Activated T-helper 17 cell treated with anti-CD3 and anti-CD28 coated beads, Interleukin-2, amount 50 U/mL, for 72 hours (primary cell): ENCODE measurements at regions not wholly inside any gene's neighbourhood (a gene's known extent, or its start where the extent isn't known, plus 50 kb on each side); places are given as distances from the start of the nearest gene placed in this dataset.

Experiments used
- ATAC-seq: fragments of 150-1000 bp; cut with Tn5 transposase; replicated peaks from 2 replicates; pipeline ENCODE4 v1.10.0; 2021; ENCODE audit warnings: mild to moderate bottlenecking, moderate library complexity
- H3K27ac Mint-ChIP-seq: one replicate; pipeline ENCODE4 v1.8.0; 2022; ENCODE audit warnings: mixed read lengths
- H3K27me3 Mint-ChIP-seq: one replicate; pipeline ENCODE4 v1.8.0; 2022; ENCODE audit warnings: mixed read lengths
- H3K36me3 Mint-ChIP-seq: one replicate; pipeline ENCODE4 v1.8.0; 2022; ENCODE audit warnings: low read depth, mild to moderate bottlenecking, mixed read lengths
- H3K4me1 Mint-ChIP-seq: one replicate; pipeline ENCODE4 v1.8.0; 2022; ENCODE audit warnings: mixed read lengths
- H3K4me3 Mint-ChIP-seq: one replicate; pipeline ENCODE4 v1.8.0; 2022; ENCODE audit warnings: mild to moderate bottlenecking, mixed read lengths
- H3K9me3 Mint-ChIP-seq: one replicate; pipeline ENCODE4 v1.8.0; 2022; ENCODE audit warnings: mixed read lengths

DNA sequence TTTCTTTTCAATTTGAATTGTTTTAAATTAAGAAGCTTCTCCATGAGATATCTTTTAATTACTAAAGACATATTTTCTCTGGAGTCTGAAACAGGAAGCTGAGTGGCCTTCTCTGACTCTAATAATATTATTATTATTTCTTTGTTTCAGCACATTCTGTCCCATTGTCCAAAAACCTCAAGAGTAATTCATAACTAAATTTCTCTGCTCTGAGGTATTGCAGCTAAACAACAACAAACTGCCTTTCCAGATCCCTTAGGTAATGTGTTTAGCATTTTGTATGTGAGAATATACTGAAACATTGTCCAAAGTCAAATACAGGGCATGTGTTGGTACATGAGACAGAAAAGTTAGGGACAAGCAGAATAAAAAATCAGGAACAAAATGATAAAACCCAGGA lies 199.0 kb upstream of the FAR2 start:
- Mint-ChIP-seq H3K27ac (no peak overlapping the region), H3K4me1 (no peaks in the 10 kb centered on the region), H3K36me3 (no peaks in the 10 kb centered on the region), H3K9me3 (no peaks in the 10 kb centered on the region), H3K27me3 (peaks cover 8% of the 10 kb centered on the region), H3K4me3 (no peak overlapping the region)
- no peak for ATAC-seq

DNA sequence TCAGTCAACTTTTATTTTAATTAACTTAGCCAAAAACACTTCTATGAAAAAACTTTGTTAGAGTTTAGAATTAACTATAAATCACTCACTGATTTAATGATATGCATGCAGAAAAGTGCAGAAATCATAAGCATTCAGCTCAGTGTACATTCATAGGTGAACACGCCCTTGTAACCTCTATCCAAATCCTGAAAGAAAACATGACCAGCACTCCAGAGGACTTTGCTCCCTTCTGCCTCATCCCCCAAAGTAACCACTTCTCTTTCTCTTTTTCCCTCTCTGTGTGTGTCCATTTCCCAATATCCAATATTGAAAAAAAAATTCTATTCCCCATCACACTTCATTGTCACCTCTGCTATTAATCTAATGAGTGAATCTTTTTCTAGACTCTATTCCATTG lies 197.1 kb upstream of the FAR2 start:
- H3K27me3 Mint-ChIP-seq: peaks cover 8% of the 10 kb centered on the region
- ATAC-seq: no peak
- H3K36me3 Mint-ChIP-seq: no peaks in the 10 kb centered on the region
- H3K4me3 Mint-ChIP-seq: no peak overlapping the region
- H3K27ac Mint-ChIP-seq: no peak overlapping the region
- no peaks in the 10 kb centered on the region for H3K4me1 Mint-ChIP-seq
- no peaks in the 10 kb centered on the region for H3K9me3 Mint-ChIP-seq

DNA sequence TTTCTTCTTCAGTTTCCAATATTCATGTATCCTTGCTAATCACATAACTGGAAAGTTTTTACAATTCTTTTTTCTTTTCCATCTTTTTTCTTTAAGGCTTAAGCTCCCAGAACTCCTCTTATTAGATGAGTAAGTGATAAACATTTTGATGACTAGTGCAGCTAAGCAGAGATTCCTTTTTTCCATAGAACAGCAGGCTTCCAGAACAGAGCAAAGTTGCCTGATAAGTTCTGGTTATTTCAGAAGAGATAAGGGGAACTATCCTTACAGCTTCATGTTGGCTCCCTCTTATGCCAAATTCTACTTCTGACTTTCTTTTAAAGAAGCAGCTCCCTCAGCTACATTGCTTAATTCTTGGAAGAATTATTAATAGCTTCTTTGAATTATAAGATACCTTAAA lies 194.7 kb upstream of the FAR2 start:
- no peaks in the 10 kb centered on the region for H3K36me3 Mint-ChIP-seq
- no peak overlapping the region for H3K27ac Mint-ChIP-seq
- H3K4me1 Mint-ChIP-seq: no peaks in the 10 kb centered on the region
- ATAC-seq: no peak
- no peak overlapping the region for H3K4me3 Mint-ChIP-seq
- no peaks in the 10 kb centered on the region for H3K9me3 Mint-ChIP-seq
- H3K27me3 Mint-ChIP-seq: peaks cover 8% of the 10 kb centered on the region

DNA sequence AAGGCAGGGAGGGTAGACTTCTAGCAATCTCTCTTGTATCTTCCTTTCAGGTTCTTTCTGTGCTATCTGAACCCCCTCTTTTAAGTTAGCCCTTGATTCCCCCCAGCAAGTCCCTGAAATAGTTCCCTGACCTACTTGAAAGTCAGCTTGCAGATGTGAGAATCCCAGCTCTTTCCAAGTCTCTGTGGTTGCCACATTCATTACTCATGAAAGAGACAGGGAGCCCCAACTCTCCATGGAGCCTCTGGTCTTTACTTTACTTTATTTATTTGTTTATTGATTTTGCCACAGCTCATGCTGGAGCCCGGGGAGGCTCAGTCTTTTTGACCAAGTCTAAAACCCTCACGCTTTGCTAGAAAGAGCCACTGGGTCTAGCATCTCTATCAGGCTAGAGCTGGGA lies 193.6 kb upstream of the FAR2 start:
- H3K4me3 Mint-ChIP-seq: no peak overlapping the region

DNA sequence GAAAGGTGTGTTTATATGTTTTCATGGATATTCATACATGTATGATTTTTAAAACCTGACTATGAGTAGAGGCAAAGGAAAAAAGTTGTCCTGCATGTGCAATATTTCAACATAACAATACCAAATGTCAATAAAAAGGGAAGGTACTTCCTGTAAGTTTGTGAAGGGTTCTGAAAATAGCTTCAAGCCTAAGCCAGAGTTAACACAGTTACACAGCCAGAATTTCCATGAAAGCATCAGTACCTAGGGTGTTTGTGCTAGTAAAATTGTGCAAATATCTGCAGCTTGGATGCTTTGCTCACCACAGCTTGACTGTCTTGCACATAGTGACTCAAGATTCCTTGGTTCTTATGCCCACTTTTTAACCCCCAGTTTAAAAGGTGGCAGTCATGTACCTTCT lies 193.1 kb upstream of the FAR2 start:
- Mint-ChIP-seq H3K9me3 (no peaks in the 10 kb centered on the region), H3K4me1 (no peaks in the 10 kb centered on the region), H3K36me3 (no peaks in the 10 kb centered on the region), H3K27me3 (peaks cover 8% of the 10 kb centered on the region), H3K4me3 (no peak overlapping the region), H3K27ac (no peak overlapping the region)
- ATAC-seq: no peak

More for the DNA sequence above, 193.6 kb upstream of the FAR2 start:
- no peaks in the 10 kb centered on the region for H3K9me3 Mint-ChIP-seq
- no peaks in the 10 kb centered on the region for H3K4me1 Mint-ChIP-seq
- no peak overlapping the region for H3K27ac Mint-ChIP-seq
- peaks cover 8% of the 10 kb centered on the region for H3K27me3 Mint-ChIP-seq
- no peaks in the 10 kb centered on the region for H3K36me3 Mint-ChIP-seq
- no peak for ATAC-seq

DNA sequence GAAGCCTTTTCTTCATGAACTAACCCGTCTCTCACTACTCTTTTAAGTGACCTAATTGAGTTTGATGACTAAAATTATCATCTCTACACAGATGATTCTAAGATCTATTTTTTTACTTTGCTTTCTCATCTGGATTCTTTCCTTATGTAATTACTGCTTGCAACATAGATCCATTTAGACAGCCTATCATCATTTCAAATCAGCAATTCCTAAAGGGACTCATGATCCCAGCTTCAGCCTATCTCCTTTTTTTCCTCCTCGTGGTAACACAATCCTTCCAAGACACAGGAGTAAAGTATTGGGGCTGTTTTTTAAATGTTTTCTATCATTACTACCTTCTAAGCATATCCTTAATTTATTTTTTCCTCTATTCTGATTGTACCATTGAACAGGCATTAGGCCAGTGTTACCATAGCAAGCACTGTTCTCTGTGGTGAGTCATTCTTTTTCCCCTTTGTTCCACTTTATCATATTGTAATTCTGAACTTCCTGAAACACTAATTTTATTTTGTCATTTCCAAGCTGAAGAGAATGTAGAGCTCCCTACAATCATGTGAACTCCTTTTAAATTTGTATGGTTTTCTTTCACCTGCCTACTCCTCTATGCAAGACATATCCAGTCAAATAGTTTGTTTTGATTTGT lies 190.4 kb upstream of the FAR2 start:
- H3K36me3 Mint-ChIP-seq: no peaks in the 10 kb centered on the region
- peaks cover 18% of the 10 kb centered on the region for H3K27me3 Mint-ChIP-seq

DNA sequence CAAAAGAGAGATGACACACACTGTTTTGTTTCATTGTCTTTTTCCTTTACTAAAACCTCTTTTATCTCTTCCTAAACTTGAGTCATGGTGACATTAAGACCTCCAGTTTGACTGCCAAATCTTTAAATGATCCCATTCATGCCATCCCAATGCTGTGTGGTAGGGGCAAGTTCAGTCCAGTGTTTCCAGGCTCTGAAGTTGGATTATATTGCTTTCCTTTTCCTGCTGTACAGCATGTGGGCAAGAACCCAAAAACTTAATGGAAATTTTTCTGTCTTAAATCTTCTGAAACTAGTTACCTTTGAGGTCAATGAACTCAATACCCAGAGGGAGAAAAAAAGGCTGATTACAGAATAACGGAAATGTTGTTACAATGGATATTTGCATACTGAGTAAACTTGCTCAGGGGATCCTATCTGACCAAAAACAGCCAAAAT lies 187.1 kb upstream of the FAR2 start:
- Mint-ChIP-seq H3K27me3 (peaks cover 20% of the 10 kb centered on the region), H3K9me3 (no peaks in the 10 kb centered on the region), H3K4me1 (no peaks in the 10 kb centered on the region), H3K4me3 (no peak overlapping the region), H3K27ac (no peak overlapping the region), H3K36me3 (no peaks in the 10 kb centered on the region)
- ATAC-seq: no peak

More for the DNA sequence above, 190.4 kb upstream of the FAR2 start:
- no peak overlapping the region for H3K27ac Mint-ChIP-seq
- no peaks in the 10 kb centered on the region for H3K9me3 Mint-ChIP-seq
- no peak overlapping the region for H3K4me3 Mint-ChIP-seq
- no peaks in the 10 kb centered on the region for H3K4me1 Mint-ChIP-seq
- no peak for ATAC-seq

DNA sequence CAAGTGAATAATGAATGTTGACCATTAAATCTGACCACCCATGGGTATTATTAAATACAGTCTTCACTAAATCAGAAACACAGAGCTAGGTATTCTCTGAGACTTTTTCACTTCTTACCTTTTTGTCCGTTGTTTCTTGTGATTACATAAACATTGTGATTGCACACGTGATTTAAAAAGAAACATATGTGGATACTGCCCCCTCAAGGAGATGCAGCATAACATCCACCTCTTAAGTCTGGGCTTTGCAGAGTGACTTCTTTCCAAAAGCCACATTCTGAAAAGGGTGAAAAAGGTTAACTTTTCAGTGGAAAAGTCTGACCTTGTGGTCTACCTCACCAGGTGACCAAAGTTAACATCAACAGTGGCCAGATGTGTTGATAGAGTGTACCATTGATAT lies 185.5 kb upstream of the FAR2 start:
- ATAC-seq: no peak
- H3K36me3 Mint-ChIP-seq: no peaks in the 10 kb centered on the region
- no peak overlapping the region for H3K27ac Mint-ChIP-seq
- no peaks in the 10 kb centered on the region for H3K9me3 Mint-ChIP-seq
- H3K27me3 Mint-ChIP-seq: peaks cover 20% of the 10 kb centered on the region
- no peaks in the 10 kb centered on the region for H3K4me1 Mint-ChIP-seq
- H3K4me3 Mint-ChIP-seq: no peak overlapping the region

DNA sequence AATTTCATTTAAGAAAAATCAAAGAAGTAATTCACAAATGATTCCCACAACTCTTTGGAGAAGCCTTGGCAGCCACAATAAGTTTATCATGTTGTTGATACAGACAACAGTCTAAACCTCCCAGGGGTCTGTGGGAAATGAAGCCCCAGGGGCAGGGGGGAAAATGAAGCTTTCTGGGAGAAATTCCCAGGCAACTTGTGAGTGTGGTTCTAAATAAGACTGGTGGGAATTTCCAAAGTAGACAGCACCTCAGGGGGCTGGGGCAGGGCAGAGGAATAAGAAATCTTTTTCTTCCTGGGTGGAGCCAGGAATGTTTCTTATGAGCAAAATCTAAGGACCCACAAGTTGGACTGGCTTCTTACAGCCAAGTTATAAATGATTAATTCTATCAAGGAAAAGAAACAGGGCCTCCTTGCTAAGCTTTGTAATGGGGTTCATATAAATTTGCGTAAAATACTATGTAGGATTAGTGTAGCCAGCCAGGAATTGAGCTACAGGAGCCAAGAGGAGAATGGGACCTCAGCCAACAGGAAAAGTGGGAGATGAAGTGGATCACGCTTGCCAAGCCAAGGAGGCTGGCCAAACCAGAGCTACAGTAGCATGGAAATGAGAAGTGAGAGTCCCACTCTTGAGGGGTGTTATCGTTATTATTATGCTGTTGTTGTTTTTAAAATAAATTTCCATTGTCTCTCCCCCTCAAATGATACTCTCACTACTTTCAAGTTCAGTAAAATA lies 182.9 kb upstream of the FAR2 start:
- no peak overlapping the region for H3K27ac Mint-ChIP-seq
- no peak overlapping the region for H3K4me3 Mint-ChIP-seq
- no peaks in the 10 kb centered on the region for H3K9me3 Mint-ChIP-seq
- no peaks in the 10 kb centered on the region for H3K36me3 Mint-ChIP-seq
- no peaks in the 10 kb centered on the region for H3K4me1 Mint-ChIP-seq
- H3K27me3 Mint-ChIP-seq: peaks cover 15% of the 10 kb centered on the region
- ATAC-seq: no peak

DNA sequence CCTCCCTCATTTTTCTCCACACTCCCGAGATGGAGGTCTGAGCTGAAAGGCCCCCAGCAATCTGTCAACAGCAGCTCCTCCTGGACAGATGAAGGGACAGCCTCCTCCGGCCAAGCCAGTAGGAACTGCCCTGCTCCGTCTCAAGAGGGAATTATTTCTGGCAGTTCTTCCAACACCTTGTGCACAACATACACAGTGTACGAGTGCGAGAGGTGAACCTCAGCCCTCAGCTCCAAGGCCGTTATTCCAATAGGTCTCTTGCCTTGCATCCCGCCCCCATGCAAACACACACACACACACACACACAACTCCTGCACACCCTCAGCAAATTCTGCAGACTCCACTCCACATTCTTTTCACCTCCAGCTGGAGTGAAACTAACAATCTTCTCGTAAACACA lies 181.7 kb upstream of the FAR2 start:
- ATAC-seq: no peak
- H3K4me1 Mint-ChIP-seq: no peaks in the 10 kb centered on the region
- no peak overlapping the region for H3K4me3 Mint-ChIP-seq
- H3K27ac Mint-ChIP-seq: no peak overlapping the region
- peaks cover 8% of the 10 kb centered on the region for H3K27me3 Mint-ChIP-seq
- H3K9me3 Mint-ChIP-seq: no peaks in the 10 kb centered on the region
- no peaks in the 10 kb centered on the region for H3K36me3 Mint-ChIP-seq

DNA sequence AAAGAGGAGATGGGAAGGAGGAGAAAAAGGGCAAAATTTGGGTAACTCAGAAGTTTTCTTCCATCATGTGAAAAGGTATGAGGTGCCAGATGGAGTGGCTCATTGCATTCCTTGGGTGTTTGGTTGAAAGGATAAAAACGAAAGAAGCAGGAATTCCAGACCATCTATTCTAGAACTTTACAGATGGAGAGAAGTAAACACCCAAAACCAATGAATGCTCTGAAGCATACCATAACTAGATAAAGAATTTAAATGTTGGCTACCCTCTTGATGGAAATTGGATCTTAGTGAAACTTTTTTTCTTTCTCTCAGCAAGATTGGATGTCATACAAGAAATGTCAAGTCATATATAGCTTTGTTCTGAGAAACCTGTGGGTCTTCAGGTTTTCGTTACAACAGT lies 175.6 kb upstream of the FAR2 start:
- ATAC-seq: no peak
- H3K4me1 Mint-ChIP-seq: no peaks in the 10 kb centered on the region
- no peak overlapping the region for H3K27ac Mint-ChIP-seq
- H3K36me3 Mint-ChIP-seq: no peaks in the 10 kb centered on the region
- H3K4me3 Mint-ChIP-seq: no peak overlapping the region
- no peaks in the 10 kb centered on the region for H3K9me3 Mint-ChIP-seq
- peaks cover 8% of the 10 kb centered on the region for H3K27me3 Mint-ChIP-seq

DNA sequence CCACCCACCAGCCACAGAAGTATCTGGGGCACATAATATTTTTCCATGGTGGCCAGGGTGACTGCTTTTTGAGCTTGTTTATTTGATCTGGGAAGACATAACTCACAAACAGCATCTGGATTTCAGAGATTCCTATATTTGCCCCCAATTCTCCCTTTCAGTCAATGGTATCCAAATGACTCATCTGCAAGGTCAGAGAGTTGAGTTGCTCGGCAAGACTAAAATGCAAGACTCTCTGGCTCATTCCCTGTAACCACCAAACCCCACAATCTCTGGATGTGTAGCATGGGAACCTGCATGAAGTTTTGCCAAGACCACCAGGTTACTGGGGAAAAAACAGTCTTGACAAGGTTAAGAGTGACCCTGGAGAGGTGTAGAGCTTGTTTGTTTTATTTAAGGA lies 174.9 kb upstream of the FAR2 start:
- Mint-ChIP-seq H3K36me3 (no peaks in the 10 kb centered on the region), H3K27me3 (peaks cover 8% of the 10 kb centered on the region), H3K4me3 (no peak overlapping the region), H3K27ac (no peak overlapping the region), H3K9me3 (no peaks in the 10 kb centered on the region), H3K4me1 (no peaks in the 10 kb centered on the region)
- ATAC-seq: no peak

DNA sequence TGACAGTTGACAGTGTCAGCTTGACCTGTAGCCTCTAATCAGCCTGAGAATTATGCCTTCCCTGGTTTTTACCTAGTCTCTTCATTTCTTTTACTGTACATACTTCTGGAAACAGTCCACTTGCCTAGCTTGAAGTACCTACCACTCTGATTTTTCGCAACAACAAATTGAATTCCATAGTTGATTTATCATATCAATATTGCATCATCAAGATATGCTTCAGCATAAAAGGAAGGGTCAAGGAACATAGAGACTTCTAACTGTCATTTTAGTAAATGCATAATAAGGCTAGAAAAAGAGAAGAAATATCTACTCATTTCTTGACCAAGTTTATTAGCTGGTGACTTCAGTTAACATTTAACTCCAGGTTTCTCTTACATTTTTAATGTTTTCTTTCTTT lies 174.2 kb upstream of the FAR2 start:
- H3K36me3 Mint-ChIP-seq: no peaks in the 10 kb centered on the region
- no peaks in the 10 kb centered on the region for H3K4me1 Mint-ChIP-seq
- peaks cover 8% of the 10 kb centered on the region for H3K27me3 Mint-ChIP-seq
- no peak overlapping the region for H3K4me3 Mint-ChIP-seq
- no peak for ATAC-seq
- H3K27ac Mint-ChIP-seq: no peak overlapping the region
- no peaks in the 10 kb centered on the region for H3K9me3 Mint-ChIP-seq

DNA sequence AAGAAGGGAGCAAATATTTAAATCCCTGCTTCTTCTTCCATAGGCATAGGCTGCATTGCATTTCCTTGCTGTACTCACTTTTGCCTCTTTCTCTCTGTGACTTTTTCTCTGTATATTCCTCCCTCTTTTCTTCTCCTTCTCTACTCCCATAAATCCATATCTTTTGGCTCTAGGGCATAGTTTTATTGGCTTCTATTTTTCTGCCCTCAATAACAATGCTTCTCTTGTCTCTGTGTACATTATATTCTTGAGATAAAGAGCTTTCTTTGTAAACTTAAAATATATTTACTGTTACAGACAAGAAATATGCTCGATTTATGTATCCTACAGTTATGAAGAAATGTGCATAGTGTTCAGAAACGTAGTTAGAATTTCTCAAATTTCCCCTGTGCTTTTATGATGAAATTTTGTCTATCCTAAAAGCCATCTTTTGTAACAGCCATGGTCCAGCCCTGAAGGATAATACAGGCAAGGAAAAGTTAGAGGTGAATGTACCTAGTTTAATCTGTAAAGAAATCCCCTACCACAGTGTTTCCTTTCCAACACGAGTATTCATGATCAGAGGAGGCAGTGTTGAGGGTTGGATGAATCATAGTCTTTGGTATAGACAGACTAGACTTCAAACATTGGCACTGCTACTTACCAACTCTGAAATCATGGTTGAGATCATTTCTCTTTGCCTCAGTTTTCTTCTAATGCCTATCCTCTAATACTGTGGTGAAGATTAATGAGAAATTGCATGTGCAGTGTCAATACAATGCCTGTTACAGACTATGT lies 173.3 kb upstream of the FAR2 start:
- Mint-ChIP-seq H3K4me1 (no peaks in the 10 kb centered on the region), H3K36me3 (no peaks in the 10 kb centered on the region), H3K27me3 (peaks cover 8% of the 10 kb centered on the region), H3K4me3 (no peak overlapping the region), H3K27ac (no peak overlapping the region), H3K9me3 (no peaks in the 10 kb centered on the region)
- no peak for ATAC-seq

DNA sequence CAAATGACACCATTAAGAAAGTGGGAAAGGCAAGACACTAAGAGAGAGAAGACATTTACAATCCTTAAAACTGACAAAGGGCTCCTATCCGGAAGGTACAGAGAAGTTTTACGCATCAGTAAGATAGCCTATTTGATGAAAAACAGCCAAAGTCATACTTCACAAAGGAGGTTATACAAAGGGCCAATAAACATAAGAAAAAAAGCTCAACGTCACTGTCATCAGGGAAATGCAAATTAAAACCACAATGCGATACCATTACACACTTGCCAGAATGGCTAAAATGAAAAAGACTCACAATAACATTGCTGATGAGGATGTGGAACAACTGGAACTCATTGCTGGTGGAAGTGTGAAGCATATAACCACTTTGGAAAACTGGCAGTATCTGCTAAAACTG lies 168.6 kb upstream of the FAR2 start:
- H3K27ac Mint-ChIP-seq: no peak overlapping the region
- no peaks in the 10 kb centered on the region for H3K9me3 Mint-ChIP-seq
- no peaks in the 10 kb centered on the region for H3K4me1 Mint-ChIP-seq
- ATAC-seq: no peak
- peaks cover 13% of the 10 kb centered on the region for H3K27me3 Mint-ChIP-seq
- H3K4me3 Mint-ChIP-seq: no peak overlapping the region
- H3K36me3 Mint-ChIP-seq: no peaks in the 10 kb centered on the region
